ENCODE measurements at regions not wholly inside any gene's neighbourhood (a gene's known extent, or its start where the extent isn't known, plus 50 kb on each side); places are given as distances from the start of the nearest gene placed in this dataset.

DNA sequence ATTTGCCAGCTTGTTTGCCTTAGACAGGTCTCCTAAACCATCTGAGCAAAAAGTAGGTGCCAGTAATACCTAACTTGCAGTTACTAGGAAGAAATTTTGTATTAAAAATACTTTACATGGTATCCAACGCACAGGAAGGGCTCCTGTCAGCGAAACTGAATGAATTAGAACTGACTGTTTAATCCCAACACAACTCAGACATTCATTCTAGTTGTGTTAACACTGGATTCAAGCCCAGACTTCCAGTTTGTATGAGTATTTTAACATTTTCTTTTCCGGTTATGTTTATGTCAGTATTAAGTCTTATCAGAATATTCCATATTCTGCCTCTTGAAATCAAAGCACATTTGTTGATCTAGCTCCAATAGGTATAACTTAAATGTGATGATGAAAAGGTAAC lies 82.0 kb upstream of the SOX2 start:
- ChIA-PET POLR2A (no interaction called here), CTCF (interaction anchor here (0.6 kb wide), 1 partner anchor 1054 kb away, joined by 3 read pairs; no protein-coding TSS in a partner anchor)
- H3K4me3 ChIP-seq (ENCODE audit: low read depth, low read length) = no peak overlapping the region
- H3K4me1 ChIP-seq (ENCODE audit: control insufficient read depth, insufficient read depth, low read length) = peaks cover 3% of the 10 kb centered on the region
- no peaks in the 10 kb centered on the region for H3K9me3 ChIP-seq (ENCODE audit: control insufficient read depth, insufficient read depth, low read depth, low read length)
- TF ChIP-seq ZNF791 (tag by site-specific recombination; IDR thresholded peaks at IDR 0.05) (no peak), MEIS1 (CRISPR knock-in tag; IDR thresholded peaks at IDR 0.05; ENCODE audit: borderline replicate concordance) (no peak), GLIS1 (tag by site-specific recombination; IDR thresholded peaks at IDR 0.05) (no peak), ZNF558 (tag by site-specific recombination; IDR thresholded peaks at IDR 0.05) (no peak), FEZF1 (tag by site-specific recombination; IDR thresholded peaks at IDR 0.05) (no peak), ZNF211 (tag by site-specific recombination; IDR thresholded peaks at IDR 0.05; ENCODE audit: low read depth) (no peak), ZSCAN23 (tag by site-specific recombination; IDR thresholded peaks at IDR 0.05) (no peak), ZNF530 (tag by site-specific recombination; IDR thresholded peaks at IDR 0.05; ENCODE audit: low read depth) (no peak), WT1 (tag by site-specific recombination; IDR thresholded peaks at IDR 0.05) (no peak), SP7 (tag by site-specific recombination; IDR thresholded peaks at IDR 0.05) (no peak)
- TF ChIP-seq, protein P1, sequence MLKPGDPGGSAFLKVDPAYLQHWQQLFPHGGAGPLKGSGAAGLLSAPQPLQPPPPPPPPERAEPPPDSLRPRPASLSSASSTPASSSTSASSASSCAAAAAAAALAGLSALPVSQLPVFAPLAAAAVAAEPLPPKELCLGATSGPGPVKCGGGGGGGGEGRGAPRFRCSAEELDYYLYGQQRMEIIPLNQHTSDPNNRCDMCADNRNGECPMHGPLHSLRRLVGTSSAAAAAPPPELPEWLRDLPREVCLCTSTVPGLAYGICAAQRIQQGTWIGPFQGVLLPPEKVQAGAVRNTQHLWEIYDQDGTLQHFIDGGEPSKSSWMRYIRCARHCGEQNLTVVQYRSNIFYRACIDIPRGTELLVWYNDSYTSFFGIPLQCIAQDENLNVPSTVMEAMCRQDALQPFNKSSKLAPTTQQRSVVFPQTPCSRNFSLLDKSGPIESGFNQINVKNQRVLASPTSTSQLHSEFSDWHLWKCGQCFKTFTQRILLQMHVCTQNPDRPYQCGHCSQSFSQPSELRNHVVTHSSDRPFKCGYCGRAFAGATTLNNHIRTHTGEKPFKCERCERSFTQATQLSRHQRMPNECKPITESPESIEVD (tag by site-specific recombination; IDR thresholded peaks at IDR 0.05) = no peak
- TF ChIP-seq, protein P2, sequence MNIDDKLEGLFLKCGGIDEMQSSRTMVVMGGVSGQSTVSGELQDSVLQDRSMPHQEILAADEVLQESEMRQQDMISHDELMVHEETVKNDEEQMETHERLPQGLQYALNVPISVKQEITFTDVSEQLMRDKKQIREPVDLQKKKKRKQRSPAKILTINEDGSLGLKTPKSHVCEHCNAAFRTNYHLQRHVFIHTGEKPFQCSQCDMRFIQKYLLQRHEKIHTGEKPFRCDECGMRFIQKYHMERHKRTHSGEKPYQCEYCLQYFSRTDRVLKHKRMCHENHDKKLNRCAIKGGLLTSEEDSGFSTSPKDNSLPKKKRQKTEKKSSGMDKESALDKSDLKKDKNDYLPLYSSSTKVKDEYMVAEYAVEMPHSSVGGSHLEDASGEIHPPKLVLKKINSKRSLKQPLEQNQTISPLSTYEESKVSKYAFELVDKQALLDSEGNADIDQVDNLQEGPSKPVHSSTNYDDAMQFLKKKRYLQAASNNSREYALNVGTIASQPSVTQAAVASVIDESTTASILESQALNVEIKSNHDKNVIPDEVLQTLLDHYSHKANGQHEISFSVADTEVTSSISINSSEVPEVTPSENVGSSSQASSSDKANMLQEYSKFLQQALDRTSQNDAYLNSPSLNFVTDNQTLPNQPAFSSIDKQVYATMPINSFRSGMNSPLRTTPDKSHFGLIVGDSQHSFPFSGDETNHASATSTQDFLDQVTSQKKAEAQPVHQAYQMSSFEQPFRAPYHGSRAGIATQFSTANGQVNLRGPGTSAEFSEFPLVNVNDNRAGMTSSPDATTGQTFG (tag by site-specific recombination; IDR thresholded peaks at IDR 0.05; ENCODE audit: borderline replicate concordance) = no peak
- no peaks in the 10 kb centered on the region for H3K36me3 ChIP-seq (ENCODE audit: control insufficient read depth in 2 of 2, insufficient read depth in 1 of 2, low read length in 2 of 2)
- H3K27ac ChIP-seq (ENCODE audit: extremely low read depth, low read depth, low read length) = no peak overlapping the region

DNA sequence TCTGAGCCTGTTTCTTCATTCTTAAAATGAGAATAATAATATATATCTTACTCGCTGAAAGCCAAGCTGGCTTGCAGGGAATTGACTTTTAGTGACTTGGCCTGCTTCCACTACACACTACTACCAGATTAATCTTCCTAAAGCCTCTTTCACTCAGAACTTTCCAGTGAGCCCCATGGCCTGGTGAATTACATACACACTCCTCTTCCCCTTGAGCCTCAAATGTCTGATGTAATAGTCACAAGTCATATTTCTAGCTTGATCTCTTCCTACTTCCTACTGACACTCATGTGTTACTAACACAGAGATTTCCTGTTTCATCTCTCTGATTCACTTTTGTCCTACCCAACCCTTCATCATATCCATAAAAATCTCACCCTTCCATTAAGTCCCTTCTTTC lies 82.7 kb upstream of the SOX2 start:
- CTCF ChIA-PET = interaction anchor here (0.9 kb wide), 1 partner anchor 73 kb away, joined by 3 read pairs; no protein-coding TSS in a partner anchor
- POLR2A ChIA-PET = no interaction called here
- H3K4me1 ChIP-seq (ENCODE audit: control insufficient read depth, insufficient read depth, low read length) = peaks cover 8% of the 10 kb centered on the region
- no peaks in the 10 kb centered on the region for H3K9me3 ChIP-seq (ENCODE audit: control insufficient read depth, insufficient read depth, low read depth, low read length)
- no peak overlapping the region for H3K4me3 ChIP-seq (ENCODE audit: low read depth, low read length)
- H3K27ac ChIP-seq (ENCODE audit: extremely low read depth, low read depth, low read length) = no peak overlapping the region
- TF ChIP-seq BCL11B (tag by site-specific recombination; IDR thresholded peaks at IDR 0.05; ENCODE audit: low read depth) (no peak), ZNF514 (tag by site-specific recombination; IDR thresholded peaks at IDR 0.05) (no peak), ZNF23 (tag by site-specific recombination; IDR thresholded peaks at IDR 0.05; ENCODE audit: borderline replicate concordance) (no peak), PRDM1 (tag by site-specific recombination; IDR thresholded peaks at IDR 0.05) (no peak), BCL11A (tag by site-specific recombination; IDR thresholded peaks at IDR 0.05; ENCODE audit: low read depth) (no peak), OSR2 (tag by site-specific recombination; IDR thresholded peaks at IDR 0.05) (no peak), KLF8 (tag by site-specific recombination; IDR thresholded peaks at IDR 0.05) (no peak), ZNF433 (tag by site-specific recombination; IDR thresholded peaks at IDR 0.05; ENCODE audit: low read depth) (no peak)
- TF ChIP-seq, protein P3, sequence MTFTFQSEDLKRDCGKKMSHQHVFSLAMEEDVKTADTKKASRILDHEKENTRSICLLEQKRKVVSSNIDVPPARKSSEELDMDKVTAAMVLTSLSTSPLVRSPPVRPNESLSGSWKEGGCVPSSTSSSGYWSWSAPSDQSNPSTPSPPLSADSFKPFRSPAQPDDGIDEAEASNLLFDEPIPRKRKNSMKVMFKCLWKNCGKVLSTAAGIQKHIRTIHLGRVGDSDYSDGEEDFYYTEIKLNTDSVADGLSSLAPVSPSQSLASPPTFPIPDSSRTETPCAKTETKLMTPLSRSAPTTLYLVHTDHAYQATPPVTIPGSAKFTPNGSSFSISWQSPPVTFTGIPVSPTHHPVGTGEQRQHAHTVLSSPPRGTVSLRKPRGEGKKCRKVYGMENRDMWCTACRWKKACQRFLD (tag by site-specific recombination; IDR thresholded peaks at IDR 0.05) = no peak
- TF ChIP-seq, protein P4, sequence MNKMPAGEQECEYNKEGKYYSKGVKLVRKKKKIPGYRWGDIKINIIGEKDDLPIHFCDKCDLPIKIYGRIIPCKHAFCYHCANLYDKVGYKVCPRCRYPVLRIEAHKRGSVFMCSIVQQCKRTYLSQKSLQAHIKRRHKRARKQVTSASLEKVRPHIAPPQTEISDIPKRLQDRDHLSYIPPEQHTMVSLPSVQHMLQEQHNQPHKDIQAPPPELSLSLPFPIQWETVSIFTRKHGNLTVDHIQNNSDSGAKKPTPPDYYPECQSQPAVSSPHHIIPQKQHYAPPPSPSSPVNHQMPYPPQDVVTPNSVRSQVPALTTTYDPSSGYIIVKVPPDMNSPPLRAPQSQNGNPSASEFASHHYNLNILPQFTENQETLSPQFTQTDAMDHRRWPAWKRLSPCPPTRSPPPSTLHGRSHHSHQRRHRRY (tag by site-specific recombination; IDR thresholded peaks at IDR 0.05) = no peak
- no peaks in the 10 kb centered on the region for H3K36me3 ChIP-seq (ENCODE audit: control insufficient read depth in 2 of 2, insufficient read depth in 1 of 2, low read length in 2 of 2)

All from HEK293 (cell line).